ENCODE measurements at regions not wholly inside any gene's neighbourhood (a gene's known extent, or its start where the extent isn't known, plus 50 kb on each side); places are given as distances from the start of the nearest gene placed in this dataset.

DNA sequence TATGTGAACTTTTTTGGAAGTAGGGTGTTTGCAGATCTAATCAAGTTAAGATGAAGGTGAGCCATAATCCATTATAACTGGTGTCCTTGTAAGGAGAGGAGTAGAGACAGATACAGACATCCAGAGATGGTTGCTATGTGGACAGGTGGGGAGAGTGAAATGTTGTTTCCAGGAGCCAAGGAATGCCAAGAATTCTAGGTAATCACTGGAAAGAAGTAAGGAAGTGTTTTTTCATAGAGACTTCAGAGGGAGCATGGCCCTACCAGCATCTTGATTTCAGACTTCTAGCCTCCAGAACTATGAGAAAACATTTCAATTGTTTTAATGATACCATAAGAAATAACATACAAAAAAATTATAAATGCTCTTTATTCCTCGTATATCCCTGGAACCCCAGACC is 320.5 kb upstream of the ANO3 start:
- TF ChIP-seq, protein P1, sequence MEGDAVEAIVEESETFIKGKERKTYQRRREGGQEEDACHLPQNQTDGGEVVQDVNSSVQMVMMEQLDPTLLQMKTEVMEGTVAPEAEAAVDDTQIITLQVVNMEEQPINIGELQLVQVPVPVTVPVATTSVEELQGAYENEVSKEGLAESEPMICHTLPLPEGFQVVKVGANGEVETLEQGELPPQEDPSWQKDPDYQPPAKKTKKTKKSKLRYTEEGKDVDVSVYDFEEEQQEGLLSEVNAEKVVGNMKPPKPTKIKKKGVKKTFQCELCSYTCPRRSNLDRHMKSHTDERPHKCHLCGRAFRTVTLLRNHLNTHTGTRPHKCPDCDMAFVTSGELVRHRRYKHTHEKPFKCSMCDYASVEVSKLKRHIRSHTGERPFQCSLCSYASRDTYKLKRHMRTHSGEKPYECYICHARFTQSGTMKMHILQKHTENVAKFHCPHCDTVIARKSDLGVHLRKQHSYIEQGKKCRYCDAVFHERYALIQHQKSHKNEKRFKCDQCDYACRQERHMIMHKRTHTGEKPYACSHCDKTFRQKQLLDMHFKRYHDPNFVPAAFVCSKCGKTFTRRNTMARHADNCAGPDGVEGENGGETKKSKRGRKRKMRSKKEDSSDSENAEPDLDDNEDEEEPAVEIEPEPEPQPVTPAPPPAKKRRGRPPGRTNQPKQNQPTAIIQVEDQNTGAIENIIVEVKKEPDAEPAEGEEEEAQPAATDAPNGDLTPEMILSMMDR (conservative IDR thresholded peaks at IDR 0.05; ENCODE audit: low read depth, low read length), result no peak
- TF ChIP-seq EZH2 (IDR thresholded peaks at IDR 0.05; ENCODE audit: borderline replicate concordance, low read depth, low read length, poor library complexity, severe bottlenecking), result no peak
